ENCODE measurements at regions not wholly inside any gene's neighbourhood (a gene's known extent, or its start where the extent isn't known, plus 50 kb on each side); places are given as distances from the start of the nearest gene placed in this dataset.

DNA sequence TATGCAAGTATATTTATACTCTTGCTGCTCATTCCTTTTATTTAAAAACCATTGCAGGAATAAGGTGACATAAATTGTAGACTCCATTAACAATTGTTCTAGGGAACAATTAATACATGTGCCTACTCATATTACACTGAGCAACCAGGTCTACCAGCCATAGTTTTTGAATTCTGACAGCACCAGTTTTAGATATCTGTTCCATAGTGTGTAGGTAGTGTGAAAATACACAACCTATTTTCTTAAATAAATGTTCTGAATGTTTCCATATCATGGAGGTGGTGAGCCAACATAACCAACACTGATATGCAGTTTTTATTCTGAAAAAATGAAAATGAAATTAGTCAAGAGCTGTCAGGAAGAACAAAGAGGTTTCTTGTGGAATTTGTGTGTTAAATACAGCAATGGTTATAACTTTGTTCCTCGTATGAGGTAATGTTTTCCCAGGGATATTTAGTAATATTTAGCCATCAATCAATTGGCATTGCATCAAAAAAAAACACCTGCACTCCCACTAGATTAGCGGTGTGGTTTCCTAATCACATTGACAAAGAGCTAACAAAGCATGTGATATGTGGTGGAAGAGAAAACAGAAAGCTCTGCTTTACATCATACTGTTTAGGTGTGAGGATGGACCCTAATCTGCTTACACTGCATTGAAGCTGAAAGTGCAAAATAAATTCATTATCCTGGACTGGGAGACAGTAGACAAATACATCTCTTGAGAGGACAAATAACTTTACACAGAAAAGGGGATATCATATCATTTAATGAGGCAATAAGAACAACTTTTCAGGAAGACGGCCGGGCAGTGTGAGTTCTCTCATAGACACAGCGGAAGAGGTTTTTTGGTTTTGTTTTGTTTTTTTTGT, 369.5 kb upstream of the THBS1 start:
- Histone ChIP-seq H3K27ac (ENCODE audit: insufficient read depth, low read depth, low read length) (no peak overlapping the region), H3K9ac (replicated peaks; ENCODE audit: extremely low read depth, insufficient read depth, low read length) (no peak overlapping the region), H3K9me3 (replicated peaks; ENCODE audit: control insufficient read depth, insufficient read depth, low read length) (no peaks in the 10 kb centered on the region), H3K79me2 (ENCODE audit: control insufficient read depth, insufficient read depth, low read length) (no peaks in the 10 kb centered on the region), H2AFZ (ENCODE audit: low read depth, low read length) (no peak overlapping the region), H3K27me3 (ENCODE audit: control insufficient read depth in 2 of 2, insufficient read depth in 2 of 2, low read length in 2 of 2) (no peaks in the 10 kb centered on the region), H4K20me1 (replicated peaks; ENCODE audit: control insufficient read depth, extremely low read depth, insufficient read depth, low read length) (no peaks in the 10 kb centered on the region), H3K4me3 (replicated peaks in 1 of 3; ENCODE audit: insufficient read depth in 1 of 3, low read depth in 1 of 3, low read length in 3 of 3) (no peak overlapping the region), H3K36me3 (ENCODE audit: control insufficient read depth in 2 of 2, extremely low read depth in 1 of 2, insufficient read depth in 2 of 2, low read length in 2 of 2) (no peaks in the 10 kb centered on the region), H3K9me1 (replicated peaks; ENCODE audit: control insufficient read depth, extremely low read depth, insufficient read depth, low read length) (no peaks in the 10 kb centered on the region), H3K4me2 (ENCODE audit: insufficient read depth, low read length) (no peak overlapping the region), H3K4me1 (ENCODE audit: control insufficient read depth, extremely low read depth, insufficient read depth, low read length) (no peaks in the 10 kb centered on the region)
- dilution Hi-C loops (cut with MboI; ENCODE audit: extremely low pct_ligation_motif_present, low sequenced_read_pairs) (no loop called here), intact Hi-C loops (cut with micrococcal nuclease) (no loop called here)
- POLR2A ChIA-PET, result interaction anchor here (0.5 to 0.6 kb wide), 2 partner anchors 72 to 88 kb away, joined by 8 to 9 read pairs; no protein-coding TSS in a partner anchor
- BruUV-seq (replicated peaks), result no TSS peak
- FAIRE-seq (no peak), DNase-seq (ENCODE audit: low read depth, low spot score) (peak; percentile 47)
- no peak for TF ChIP-seq GATA2 (IDR thresholded peaks at IDR 0.05; ENCODE audit: insufficient read depth, insufficient read length, low read depth, low read length)
- CTCF ChIA-PET, result interaction anchor here (1.0 to 4.4 kb wide), 3 partner anchors 9 to 14 kb away, joined by 3 to 14 read pairs (median 3); no protein-coding TSS in a partner anchor

DNA sequence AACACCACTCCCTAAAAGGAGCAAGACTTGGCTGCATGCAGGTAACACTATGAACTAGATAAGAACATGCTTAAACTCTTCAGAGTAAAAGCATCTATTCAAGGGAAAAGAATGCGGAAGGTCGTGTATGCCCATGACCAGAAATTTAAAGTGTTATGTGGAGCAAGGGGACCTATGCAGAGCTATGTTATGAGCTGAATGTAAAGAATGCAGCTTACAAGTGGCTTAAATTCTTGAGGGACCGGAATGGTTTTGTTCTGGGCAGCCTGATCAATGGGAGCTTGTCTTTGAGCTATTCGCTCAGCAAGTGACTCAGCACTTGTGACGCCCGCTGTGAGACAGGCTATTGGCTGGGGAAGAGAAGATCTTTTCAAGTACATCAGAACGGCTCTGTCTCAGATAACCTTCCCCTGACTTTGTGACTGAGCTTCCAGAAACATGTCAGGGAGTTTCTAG, 367.5 kb upstream of the THBS1 start:
- POLR2A ChIA-PET, result no interaction called here

More for the DNA sequence above, 367.5 kb upstream of the THBS1 start:
- no peak for FAIRE-seq
- no peak overlapping the region for H3K27ac ChIP-seq (ENCODE audit: insufficient read depth, low read depth, low read length)
- no peak overlapping the region for H3K4me3 ChIP-seq (replicated peaks in 1 of 3; ENCODE audit: insufficient read depth in 1 of 3, low read depth in 1 of 3, low read length in 3 of 3)
- dilution Hi-C loops (cut with MboI; ENCODE audit: extremely low pct_ligation_motif_present, low sequenced_read_pairs) (no loop called here), intact Hi-C loops (cut with micrococcal nuclease) (no loop called here)
- H3K36me3 ChIP-seq (ENCODE audit: control insufficient read depth in 2 of 2, extremely low read depth in 1 of 2, insufficient read depth in 2 of 2, low read length in 2 of 2), result no peaks in the 10 kb centered on the region
- no peak overlapping the region for H3K9ac ChIP-seq (replicated peaks; ENCODE audit: extremely low read depth, insufficient read depth, low read length)
- DNase-seq (ENCODE audit: low read depth, low spot score), result no peak
- no peaks in the 10 kb centered on the region for H3K27me3 ChIP-seq (ENCODE audit: control insufficient read depth in 2 of 2, insufficient read depth in 2 of 2, low read length in 2 of 2)
- H2AFZ ChIP-seq (ENCODE audit: low read depth, low read length), result peak overlapping the region; percentile 6
- H3K4me1 ChIP-seq (ENCODE audit: control insufficient read depth, extremely low read depth, insufficient read depth, low read length), result no peaks in the 10 kb centered on the region
- no peak for TF ChIP-seq MYC (IDR thresholded peaks at IDR 0.05; ENCODE audit: low read depth, low read length)
- no peaks in the 10 kb centered on the region for H3K79me2 ChIP-seq (ENCODE audit: control insufficient read depth, insufficient read depth, low read length)
- no peaks in the 10 kb centered on the region for H3K9me3 ChIP-seq (replicated peaks; ENCODE audit: control insufficient read depth, insufficient read depth, low read length)
- H4K20me1 ChIP-seq (replicated peaks; ENCODE audit: control insufficient read depth, extremely low read depth, insufficient read depth, low read length), result no peaks in the 10 kb centered on the region
- CTCF ChIA-PET, result interaction anchor here (0.8 to 4.4 kb wide), 2 partner anchors 9 to 15 kb away, joined by 3 to 14 read pairs; no protein-coding TSS in a partner anchor
- H3K4me2 ChIP-seq (ENCODE audit: insufficient read depth, low read length), result no peak overlapping the region
- H3K9me1 ChIP-seq (replicated peaks; ENCODE audit: control insufficient read depth, extremely low read depth, insufficient read depth, low read length), result no peaks in the 10 kb centered on the region
- BruUV-seq (replicated peaks), result no TSS peak

Measured in endothelial cell of umbilical vein (primary cell).